ENCODE measurements at regions not wholly inside any gene's neighbourhood (a gene's known extent, or its start where the extent isn't known, plus 50 kb on each side); places are given as distances from the start of the nearest gene placed in this dataset.
"Not testable (repeated sequence)": the region's sequence is repeated elsewhere in the genome, so short reads cannot be mapped to it uniquely, and the experiment has no call there.

- DNase-seq: no peak
These were observed 53.6 kb downstream of the ARF6 start for GRCh38 chr14:49946320-49947141.

GRCh38 chr14:49947506-49947905 is 54.6 kb downstream of the ARF6 start:
- no peak for DNase-seq

- no peak for DNase-seq
These were observed 57.7 kb downstream of the ARF6 start for GRCh38 chr14:49950275-49951228.

- no peak for DNase-seq
These were observed 58.3 kb downstream of the ARF6 start for GRCh38 chr14:49951229-49951607.

GRCh38 chr14:49951691-49952345 is 58.9 kb downstream of the ARF6 start:
- DNase-seq: no peak

GRCh38 chr14:49953196-49953595 is 60.3 kb downstream of the ARF6 start:
- no peak for DNase-seq

GRCh38 chr14:49954171-49954631 is 61.3 kb downstream of the ARF6 start:
- DNase-seq: no peak

- no peak for DNase-seq
These were observed 62.1 kb downstream of the ARF6 start for GRCh38 chr14:49955024-49955423.

- DNase-seq: no peak
These were observed 64.4 kb downstream of the ARF6 start for GRCh38 chr14:49957089-49957852.

GRCh38 chr14:49959822-49960408 is 67.0 kb downstream of the ARF6 start:
- DNase-seq: peak; percentile 88

- no peak for DNase-seq
These were observed 67.6 kb downstream of the ARF6 start for GRCh38 chr14:49960453-49960852.

- no peak for DNase-seq
These were observed 68.7 kb downstream of the ARF6 start for GRCh38 chr14:49961270-49962222.

- DNase-seq: no peak
These were observed 69.7 kb downstream of the ARF6 start for GRCh38 chr14:49962621-49963020.

- DNase-seq: not testable (repeated sequence)
These were observed 72.3 kb downstream of the ARF6 start for GRCh38 chr14:49965068-49965651.

GRCh38 chr14:49966304-49966809 is 73.5 kb downstream of the ARF6 start:
- DNase-seq: peak; percentile 68

GRCh38 chr14:49966971-49967630 is 74.2 kb downstream of the ARF6 start:
- no peak for DNase-seq

GRCh38 chr14:49969961-49970360 is 77.1 kb downstream of the ARF6 start:
- no peak for DNase-seq

GRCh38 chr14:49970474-49971147 is 77.7 kb downstream of the ARF6 start:
- no peak for DNase-seq

Measured in renal pelvis (tissue), 1 donor.